ENCODE measurements at regions not wholly inside any gene's neighbourhood (a gene's known extent, or its start where the extent isn't known, plus 50 kb on each side); places are given as distances from the start of the nearest gene placed in this dataset.
"Not testable (repeated sequence)": the region's sequence is repeated elsewhere in the genome, so short reads cannot be mapped to it uniquely, and the experiment has no call there.

GRCh38 chr1:204785023-204785422 lies 85.6 kb upstream of the NFASC start:
- H3K27ac ChIP-seq (ENCODE audit: extremely low read length, insufficient read depth, low read length); H3K79me2 ChIP-seq (ENCODE audit: insufficient read depth, low read length); intact Hi-C loops (cut with micrococcal nuclease; ENCODE audit: unreplicated experiment); ATAC-seq; DNase-seq (ENCODE audit: low spot score); H3K9me3 ChIP-seq (ENCODE audit: low read length); H3K27me3 ChIP-seq (ENCODE audit: control insufficient read depth in 1 of 2, insufficient read depth in 2 of 2, low read length in 2 of 2); H3K4me3 ChIP-seq (replicated peaks in 1 of 3; ENCODE audit: insufficient read depth in 1 of 3, low read depth in 2 of 3, low read length in 3 of 3); H3K9ac ChIP-seq (ENCODE audit: insufficient read depth, low read depth, low read length); FAIRE-seq; H3K4me1 ChIP-seq (ENCODE audit: insufficient read depth, low read length); H4K20me1 ChIP-seq (ENCODE audit: insufficient read depth, low read length); H2AFZ ChIP-seq (ENCODE audit: low read length); in situ Hi-C loops (cut with HindIII; ENCODE audit: extremely low pct_ligation_motif_present, low pct_unique_long_range_greater_than_20kb); H3K4me2 ChIP-seq (ENCODE audit: low read depth, low read length); CTCF ChIA-PET (ENCODE audit: low intra/inter-chr PET ratio, low total read pairs); POLR2A ChIA-PET; BruUV-seq (replicated peaks); H3K36me3 ChIP-seq (replicated peaks in 1 of 2; ENCODE audit: control insufficient read depth in 1 of 2, insufficient read depth in 2 of 2, low read length in 2 of 2): not testable (repeated sequence)
- 20% methylated on average over 4 of the region's 4 CpGs for WGBS (ENCODE audit: low lambda C conversion rate)

DNA sequence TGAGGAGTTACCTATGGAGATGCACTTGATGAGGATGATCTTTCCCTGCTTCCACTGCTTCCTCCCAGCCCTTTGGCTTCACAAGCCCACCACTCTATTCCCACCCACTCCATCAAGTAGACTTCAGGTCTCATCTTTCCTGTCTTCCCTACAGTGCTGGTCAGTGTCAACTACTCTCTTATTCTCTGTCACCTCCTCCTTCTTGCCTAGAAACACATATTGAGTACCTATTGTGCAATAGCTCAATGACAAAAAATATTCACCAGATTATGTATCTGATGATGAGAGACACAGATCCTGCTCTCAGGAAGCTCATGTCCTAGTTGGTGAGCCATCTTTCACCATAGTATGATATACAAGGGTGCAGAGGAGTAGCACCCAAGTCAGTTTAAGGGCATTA lies 82.2 kb upstream of the NFASC start:
- Histone ChIP-seq H2AFZ (ENCODE audit: low read length) (no peak overlapping the region), H3K36me3 (replicated peaks in 1 of 2; ENCODE audit: control insufficient read depth in 1 of 2, insufficient read depth in 2 of 2, low read length in 2 of 2) (no peaks in the 10 kb centered on the region), H3K4me2 (ENCODE audit: low read depth, low read length) (no peak overlapping the region), H4K20me1 (ENCODE audit: insufficient read depth, low read length) (no peaks in the 10 kb centered on the region), H3K9ac (ENCODE audit: insufficient read depth, low read depth, low read length) (no peak overlapping the region), H3K27ac (ENCODE audit: extremely low read length, insufficient read depth, low read length) (no peak overlapping the region), H3K4me3 (replicated peaks in 1 of 3; ENCODE audit: insufficient read depth in 1 of 3, low read depth in 2 of 3, low read length in 3 of 3) (no peak overlapping the region), H3K27me3 (ENCODE audit: control insufficient read depth in 1 of 2, insufficient read depth in 2 of 2, low read length in 2 of 2) (no peaks in the 10 kb centered on the region; a peak in 1 of 5 replicates), H3K79me2 (ENCODE audit: insufficient read depth, low read length) (no peaks in the 10 kb centered on the region), H3K9me3 (ENCODE audit: low read length) (no peaks in the 10 kb centered on the region), H3K4me1 (ENCODE audit: insufficient read depth, low read length) (no peaks in the 10 kb centered on the region)
- DNase-seq (ENCODE audit: low spot score) (no peak), FAIRE-seq (no peak), ATAC-seq (no peak)
- CTCF ChIA-PET (ENCODE audit: low intra/inter-chr PET ratio, low total read pairs), result no interaction called here
- TF ChIP-seq CEBPB (IDR thresholded peaks at IDR 0.05; ENCODE audit: borderline replicate concordance, low read depth, low read length) (peak; percentile 81), ATF2 (CRISPR knock-in tag; IDR thresholded peaks at IDR 0.05) (no peak), ZNF30 (CRISPR knock-in tag; IDR thresholded peaks at IDR 0.05) (no peak)
- in situ Hi-C loops (cut with HindIII; ENCODE audit: extremely low pct_ligation_motif_present, low pct_unique_long_range_greater_than_20kb), result no loop called here
- no TSS peak for BruUV-seq (replicated peaks)
- intact Hi-C loops (cut with micrococcal nuclease; ENCODE audit: unreplicated experiment), result no loop called here
- POLR2A ChIA-PET, result no interaction called here
